Activated CD8-positive, alpha-beta memory T cell treated with anti-CD3 and anti-CD28 coated beads for 36 hours (primary cell): ENCODE measurements at regions not wholly inside any gene's neighbourhood (a gene's known extent, or its start where the extent isn't known, plus 50 kb on each side); places are given as distances from the start of the nearest gene placed in this dataset.

Experiments used
- CTCF ChIA-PET: fragments of 350-600 bp; sonication (Branson Sonifier 250); formaldehyde crosslinking; loops from one replicate; lab custom pipeline; 2021; ENCODE audit warnings: antibody characterized with exemption; lab: Charles Lee
- POLR2A ChIA-PET: fragments of 350-600 bp; sonication (Branson Sonifier 250); formaldehyde crosslinking; loops from one replicate; lab custom pipeline; 2021; ENCODE audit warnings: antibody characterized with exemption; lab: Charles Lee

DNA sequence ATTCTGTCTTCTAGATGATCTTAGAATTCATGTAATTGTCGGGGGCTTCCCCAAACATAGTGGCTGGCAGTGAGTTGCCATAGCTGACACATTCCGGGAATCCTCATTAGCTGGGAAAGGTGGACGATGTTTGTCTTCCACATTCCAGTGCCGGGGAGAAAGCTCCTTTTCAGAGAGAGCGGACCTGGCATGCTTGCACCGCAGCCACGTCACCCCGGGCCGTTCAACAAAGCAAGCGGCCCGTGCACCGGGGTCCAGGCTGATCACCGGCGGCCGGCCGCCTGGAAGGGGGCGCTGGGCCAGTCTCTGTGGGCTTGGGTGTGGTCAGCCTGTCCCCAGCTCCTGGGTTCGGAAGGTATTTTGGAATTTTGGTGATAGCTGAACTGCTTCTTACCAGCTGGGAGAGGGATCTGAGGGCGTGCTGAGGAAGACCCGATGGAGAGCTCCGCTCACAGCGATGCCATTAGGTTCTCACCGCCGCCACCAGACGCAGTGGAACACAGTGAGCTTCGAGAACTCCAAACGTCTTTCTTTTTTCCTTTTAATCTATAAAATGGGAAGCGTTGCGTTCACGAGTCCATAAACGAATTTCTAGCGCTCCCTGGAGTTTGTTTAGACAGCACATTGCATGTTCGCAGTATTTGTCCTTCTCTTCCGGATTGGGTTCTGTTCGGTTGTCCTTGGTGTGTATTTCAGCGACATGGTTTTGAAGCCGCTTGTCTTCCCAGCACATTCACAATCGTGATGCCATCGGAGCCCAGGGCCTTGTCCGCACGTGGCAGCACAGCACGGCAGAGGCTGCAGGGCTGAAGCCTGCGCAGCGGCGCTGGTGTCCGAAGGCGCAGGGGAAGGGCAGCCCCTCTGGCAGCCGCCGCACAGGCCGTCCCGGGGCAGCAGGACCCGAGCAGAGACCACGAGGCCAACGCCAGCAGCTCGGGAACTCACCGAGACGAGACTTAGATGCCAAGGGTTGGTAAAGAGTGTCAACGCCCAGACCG lies 557.6 kb downstream of the QKI start:
- CTCF ChIA-PET = no interaction called here
- POLR2A ChIA-PET = interaction anchor here (0.5 kb wide), 1 partner anchor 11 kb away, joined by 4 read pairs; no protein-coding TSS in a partner anchor

DNA sequence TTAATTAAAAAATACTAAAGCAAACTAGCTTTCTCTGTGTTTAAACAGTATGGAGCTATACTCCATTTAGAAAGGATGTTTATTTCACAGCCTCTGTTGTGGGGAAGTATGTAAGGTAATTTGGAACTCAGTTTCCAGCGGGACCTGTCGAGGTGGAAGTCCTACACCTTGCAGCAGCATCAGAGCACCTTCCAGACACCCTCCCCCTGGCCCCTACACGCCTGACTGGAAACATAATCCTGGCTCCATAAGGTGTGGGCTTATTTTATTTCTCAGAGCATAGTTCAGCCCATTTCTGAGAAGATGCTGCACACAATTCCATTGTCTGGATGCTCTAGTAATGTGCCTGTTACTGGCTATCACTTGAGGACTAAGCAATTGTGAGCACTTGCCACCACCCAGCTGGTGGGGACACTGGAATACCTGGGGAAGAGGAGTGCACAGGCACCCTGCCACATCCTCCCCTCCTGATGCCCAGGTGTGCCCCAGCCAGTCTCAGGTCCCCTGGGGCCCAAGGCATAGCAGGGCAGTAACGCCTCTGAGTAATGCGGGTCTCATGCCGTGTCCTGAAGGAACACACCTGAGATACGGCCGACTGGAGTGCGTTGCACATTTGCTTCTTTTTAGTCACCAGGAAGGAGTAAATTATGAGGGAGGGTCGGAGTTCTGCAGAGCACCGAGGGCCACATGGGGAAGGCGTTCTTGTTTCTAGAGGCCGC lies 556.5 kb downstream of the QKI start:
- CTCF ChIA-PET = no interaction called here
- POLR2A ChIA-PET = no interaction called here

DNA sequence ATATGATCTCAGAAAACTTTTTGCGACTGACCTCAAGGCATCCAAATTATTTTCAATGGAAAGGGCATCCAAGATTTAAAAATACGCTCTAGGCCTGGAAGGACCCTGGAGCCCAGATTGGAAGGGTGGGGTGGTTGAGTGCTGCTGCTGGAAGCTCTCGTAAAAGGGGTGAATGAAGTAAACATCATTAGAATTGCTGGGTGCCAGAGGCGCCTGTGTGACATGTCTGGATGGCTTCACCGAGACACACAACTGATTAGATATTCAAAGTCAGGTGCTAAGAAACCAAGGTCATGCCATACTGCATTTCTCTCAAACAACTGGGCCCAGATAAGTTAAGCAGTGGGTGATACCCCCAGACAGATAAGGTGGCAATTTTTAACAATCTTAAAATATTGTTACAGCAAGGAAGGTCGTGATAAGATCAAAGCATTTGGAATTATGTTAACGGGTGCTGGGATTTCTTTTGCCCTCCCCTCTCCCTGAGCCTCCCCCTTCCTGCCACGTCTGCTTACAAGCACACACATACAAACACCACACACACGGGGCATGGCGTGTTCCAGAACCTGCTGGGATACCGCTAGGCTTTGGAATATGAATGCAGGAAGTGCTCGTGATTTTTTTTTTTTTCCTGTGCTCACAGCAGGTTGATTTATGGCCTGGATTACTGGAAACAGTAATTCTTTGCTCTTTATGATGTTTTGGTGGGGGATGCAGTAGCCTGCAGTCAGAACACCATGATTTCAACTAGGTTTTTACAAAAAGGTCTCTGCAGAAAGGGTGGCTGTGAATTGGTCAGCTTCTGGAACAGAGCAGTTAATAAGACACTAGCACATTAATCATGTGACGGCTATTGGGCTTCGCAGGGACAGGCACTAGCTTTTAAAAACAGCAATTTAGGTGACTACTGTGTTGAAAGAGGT lies 551.2 kb downstream of the QKI start:
- POLR2A ChIA-PET = no interaction called here
- CTCF ChIA-PET = interaction anchor here (1.0 kb wide), 1 partner anchor 12 kb away, joined by 3 read pairs; no protein-coding TSS in a partner anchor

DNA sequence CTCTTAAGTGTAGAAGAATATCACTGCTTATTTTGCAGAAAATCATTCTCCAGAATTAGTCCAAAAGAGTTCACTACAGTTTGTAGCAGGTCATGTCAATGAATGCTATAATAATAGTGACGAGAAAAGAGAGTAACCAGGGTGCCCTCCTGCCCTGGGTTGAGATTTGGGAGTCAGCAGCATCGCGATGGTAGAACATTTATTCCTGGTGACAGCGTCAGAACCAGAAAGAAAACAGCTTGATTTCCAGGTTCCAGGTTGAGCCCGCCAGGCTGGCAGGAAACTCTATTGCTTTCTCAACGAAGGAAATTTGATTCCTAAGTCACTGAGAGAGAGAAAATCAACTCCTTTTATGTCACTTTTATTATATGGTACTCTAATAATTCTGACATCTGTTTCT lies 550.3 kb downstream of the QKI start:
- ChIA-PET POLR2A (no interaction called here), CTCF (no interaction called here)

DNA sequence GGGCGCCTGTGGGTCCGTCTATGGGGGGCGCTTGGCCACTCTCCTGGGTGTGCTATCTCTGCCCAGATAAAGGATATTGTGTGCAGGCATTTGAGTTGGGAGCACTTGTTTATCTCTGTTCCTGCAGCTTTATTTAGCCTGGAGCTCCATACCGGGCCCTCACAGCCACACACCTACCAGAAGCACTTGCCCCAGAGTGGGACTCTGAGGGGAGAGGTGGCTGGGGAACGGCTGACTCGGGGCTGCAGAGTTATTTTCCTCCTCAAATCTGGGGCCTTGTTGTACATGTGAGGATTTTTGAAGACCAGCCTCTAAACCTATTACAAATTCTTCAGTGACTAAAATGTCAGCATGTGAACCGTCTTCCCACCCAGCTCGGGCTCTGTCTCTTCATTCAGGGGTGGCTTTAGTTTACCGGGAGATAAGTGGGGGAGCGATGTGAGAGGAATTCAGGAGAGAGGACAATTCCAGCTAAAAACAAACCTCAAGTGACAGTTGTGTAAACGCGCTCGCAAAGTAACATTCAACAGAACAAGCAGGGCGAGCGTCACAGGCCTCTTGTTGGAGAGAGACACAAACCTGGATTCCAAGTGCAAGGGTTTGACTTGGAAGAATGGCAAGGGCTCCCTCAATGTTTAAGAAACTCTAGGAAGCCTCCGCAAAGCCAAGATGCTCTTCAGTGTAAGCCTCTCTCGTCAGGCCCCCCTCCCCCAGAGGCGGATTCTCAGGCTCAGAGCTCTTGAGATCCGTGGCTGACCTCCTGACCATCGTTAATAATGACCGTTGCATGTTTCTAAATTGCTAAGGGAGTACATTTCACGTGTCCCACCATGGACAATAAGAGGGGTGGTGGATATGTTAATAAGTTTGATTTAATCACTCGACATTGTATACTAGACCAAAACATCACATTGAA lies 548.9 kb downstream of the QKI start:
- ChIA-PET CTCF (no interaction called here), POLR2A (no interaction called here)

DNA sequence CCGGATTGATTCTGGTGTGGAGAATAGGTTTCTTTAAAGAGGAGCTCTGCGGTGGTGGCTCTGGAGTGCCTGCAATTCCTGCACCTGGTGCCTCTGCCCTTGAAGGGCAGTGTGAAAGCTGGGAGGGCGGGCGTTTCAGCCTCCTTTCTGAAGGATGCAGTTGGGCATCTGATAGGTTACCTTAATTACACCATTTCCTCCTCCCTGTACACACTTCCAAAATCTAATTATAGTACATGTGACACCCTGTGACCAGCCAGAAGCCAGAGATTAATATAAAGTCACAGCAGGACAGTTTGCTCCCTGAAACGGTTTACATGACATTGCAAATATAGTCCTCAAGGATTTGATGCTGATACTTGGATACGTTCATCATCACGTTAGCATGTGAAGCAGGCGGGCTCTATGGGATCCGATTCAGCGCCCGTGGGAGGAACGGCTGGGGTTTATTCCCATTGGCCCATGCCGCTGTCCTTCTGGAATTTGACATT lies 548.2 kb downstream of the QKI start:
- CTCF ChIA-PET = no interaction called here
- POLR2A ChIA-PET = no interaction called here

DNA sequence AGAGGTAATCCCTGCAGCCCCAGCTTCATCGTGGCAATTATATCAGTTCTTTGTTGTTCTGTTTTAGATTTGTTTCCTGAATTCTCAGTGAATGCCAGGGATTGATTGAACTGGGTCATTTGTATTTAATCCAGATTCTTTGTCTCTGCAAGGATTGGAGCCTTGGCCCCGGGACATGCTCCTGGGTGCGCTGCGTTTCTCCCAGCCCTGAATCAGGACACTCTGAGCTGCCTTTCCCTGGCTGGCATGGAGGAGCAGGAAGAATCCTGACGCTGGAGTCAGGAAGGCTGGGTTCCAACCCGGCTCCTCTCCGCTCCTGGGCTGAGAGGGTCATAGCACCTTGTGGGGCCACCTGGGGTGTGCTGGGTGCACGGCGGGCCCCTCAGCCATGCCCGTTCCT lies 545.6 kb downstream of the QKI start:
- CTCF ChIA-PET = no interaction called here

DNA sequence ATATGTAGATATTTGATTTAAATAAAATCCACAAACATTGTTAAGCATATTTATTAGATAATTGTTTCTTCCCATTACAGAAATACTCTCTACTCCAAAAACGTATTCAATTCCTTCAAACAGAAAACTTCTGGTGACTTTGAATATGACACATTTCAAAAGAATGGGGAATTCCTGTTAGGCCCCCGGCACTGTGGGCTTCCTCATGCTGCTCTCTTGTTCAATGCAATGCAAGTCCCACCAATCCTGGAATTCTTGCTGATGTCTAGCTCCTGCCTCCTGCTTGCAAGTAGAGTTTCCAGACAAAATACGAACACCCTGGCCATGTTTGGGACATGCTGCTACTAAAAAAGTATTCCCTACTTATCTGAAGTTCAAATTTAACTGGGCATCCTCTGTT lies 544.1 kb downstream of the QKI start:
- POLR2A ChIA-PET = no interaction called here
- CTCF ChIA-PET = no interaction called here

More for the DNA sequence above, 545.6 kb downstream of the QKI start:
- POLR2A ChIA-PET = no interaction called here

DNA sequence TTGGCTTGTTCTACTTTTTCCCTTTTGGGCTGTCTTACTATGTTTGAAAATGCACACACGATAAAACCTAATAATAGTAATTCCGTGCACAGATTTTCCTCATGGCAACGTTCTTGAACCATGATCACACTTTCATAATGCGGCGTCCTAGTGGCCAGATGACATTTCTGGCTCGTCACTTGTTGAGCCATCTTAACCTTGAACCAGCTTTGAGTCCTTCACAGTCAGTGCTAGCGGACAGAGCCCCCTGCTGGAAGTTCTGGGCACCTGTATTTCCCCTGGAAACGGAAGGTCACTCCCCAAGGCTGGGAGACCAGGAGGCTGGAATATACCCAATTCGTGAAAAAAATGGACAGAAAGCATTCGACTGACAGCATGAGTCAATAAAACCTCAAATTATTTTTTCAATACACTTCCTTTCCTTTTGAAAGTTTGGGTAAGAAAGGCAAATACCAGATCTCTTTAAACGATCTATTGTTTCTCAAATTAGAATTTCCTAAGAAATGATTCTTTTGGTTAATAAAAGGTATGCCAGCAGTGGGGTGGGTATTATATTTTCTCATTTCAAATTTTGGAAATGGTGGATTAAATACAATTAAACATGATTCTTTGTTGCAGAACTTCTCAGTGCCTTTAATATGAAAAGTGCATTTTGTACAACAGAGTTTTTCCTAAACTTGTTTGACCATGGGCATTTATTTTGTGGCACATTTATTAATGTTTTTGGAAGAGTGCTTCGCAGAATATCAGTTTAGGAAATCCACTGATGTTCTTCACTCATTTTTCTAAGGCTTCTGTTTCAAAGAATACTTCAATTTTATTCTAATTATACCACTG lies 542.3 kb downstream of the QKI start:
- ChIA-PET CTCF (no interaction called here), POLR2A (no interaction called here)

DNA sequence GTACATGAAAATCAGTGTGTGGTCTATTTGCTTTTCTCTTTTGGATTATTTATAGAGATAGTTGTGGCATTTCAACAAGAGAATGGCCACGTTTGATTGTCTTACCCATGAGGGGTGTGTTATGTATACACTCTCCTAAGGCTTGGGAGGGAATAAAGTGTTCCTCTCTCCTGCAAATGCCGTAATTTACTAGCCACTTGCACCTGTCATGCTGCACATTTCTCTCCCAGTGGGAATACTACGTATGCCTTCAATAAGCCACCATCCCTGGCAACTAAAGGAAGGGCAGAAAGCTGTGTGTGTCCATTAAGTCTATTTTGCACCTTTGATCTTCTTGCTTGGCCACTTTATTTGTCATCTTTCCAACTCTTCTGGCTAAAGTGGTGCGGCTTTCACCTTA lies 541.2 kb downstream of the QKI start:
- ChIA-PET CTCF (no interaction called here), POLR2A (no interaction called here)

DNA sequence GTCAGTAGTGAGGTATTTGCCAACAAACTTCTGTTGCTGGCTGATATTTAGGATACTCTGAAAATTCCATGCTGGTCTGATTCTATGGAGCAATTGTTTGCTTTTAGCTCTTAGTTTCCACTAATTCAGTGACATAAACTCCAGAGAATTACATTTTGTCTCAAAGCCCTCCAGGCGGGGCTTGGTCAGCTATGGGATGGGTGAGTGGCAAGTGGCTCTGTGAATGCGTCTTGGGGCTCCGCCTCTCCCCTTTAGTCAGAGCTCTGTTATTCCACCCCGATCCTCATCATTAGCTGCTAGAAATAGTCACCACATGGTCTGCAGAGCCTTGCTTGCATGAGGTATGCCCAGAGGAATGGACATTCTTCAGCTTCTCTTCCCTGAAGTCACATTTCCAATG lies 540.6 kb downstream of the QKI start:
- POLR2A ChIA-PET = no interaction called here
- CTCF ChIA-PET = no interaction called here

DNA sequence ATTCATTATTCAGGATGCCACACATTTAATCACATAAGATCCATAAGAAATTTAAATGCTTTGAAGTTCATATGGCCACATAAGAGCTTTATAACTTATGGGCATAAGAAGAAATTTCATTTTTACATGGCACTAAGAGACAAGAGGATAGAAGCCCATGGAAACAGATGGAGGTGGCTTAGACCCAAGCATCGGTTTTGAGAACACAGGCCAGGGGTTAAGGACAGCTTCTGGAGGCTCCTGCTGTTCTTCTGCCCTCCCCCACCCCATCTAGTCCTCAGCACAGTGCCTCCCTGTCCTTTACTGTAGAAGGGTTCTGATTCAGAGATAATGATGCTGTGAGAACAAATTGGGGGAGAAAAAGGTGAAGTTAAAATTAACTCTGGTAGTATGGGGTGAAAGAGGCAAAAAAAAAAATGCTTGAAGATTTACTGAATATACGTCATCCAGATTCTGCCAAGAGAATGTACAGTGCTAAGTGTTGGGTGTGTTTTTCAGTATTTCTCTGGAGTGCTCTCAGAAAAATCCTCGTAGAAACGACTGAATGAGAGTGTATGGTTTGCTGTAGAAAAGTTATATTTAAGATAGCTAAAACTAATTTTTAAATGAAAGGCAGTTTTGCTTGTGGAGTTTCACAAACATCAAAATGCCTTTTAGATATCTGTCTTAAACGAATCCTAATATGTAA lies 539.7 kb downstream of the QKI start:
- ChIA-PET POLR2A (no interaction called here), CTCF (interaction anchor here (0.9 kb wide), 1 partner anchor 12 kb away, joined by 3 read pairs; no protein-coding TSS in a partner anchor)

DNA sequence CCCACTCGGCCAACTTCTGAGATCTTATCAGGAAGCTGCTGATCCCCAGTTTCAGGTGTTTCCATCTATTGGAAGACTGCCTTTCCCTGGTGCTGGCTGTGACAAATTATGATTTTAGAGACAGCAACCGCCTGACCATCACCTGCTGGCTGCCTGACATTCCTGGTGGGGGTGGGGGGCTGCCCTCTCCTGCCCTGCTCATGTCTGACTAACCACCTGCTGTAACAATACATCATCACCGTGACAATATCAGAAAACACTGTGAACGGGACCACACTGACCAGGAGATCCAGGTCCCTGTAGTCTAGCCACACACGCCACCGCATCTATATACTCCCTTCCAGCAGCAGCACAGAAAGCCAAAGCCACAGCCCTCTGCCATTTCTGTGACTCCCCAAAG lies 537.5 kb downstream of the QKI start:
- CTCF ChIA-PET = no interaction called here
- POLR2A ChIA-PET = no interaction called here

DNA sequence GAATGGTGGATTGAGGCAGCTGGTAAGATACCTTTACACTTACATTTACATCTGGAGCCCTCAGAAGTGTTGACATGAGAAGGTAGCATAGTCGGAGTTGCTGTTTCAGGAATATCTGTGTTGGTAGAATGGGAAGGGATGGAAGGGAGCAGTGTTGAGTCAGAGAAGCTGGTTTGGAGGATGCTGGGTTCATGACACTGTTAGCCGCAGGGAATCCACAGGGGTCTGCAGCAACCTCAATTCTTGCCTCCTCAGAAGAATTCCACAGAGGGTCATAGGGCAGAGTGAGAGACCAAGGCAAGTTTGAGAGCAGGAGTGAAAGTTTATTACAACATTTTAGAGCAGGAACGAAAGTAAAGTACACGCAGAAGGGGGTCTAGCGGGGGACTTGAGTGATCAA lies 536.8 kb downstream of the QKI start:
- POLR2A ChIA-PET = no interaction called here
- CTCF ChIA-PET = no interaction called here

DNA sequence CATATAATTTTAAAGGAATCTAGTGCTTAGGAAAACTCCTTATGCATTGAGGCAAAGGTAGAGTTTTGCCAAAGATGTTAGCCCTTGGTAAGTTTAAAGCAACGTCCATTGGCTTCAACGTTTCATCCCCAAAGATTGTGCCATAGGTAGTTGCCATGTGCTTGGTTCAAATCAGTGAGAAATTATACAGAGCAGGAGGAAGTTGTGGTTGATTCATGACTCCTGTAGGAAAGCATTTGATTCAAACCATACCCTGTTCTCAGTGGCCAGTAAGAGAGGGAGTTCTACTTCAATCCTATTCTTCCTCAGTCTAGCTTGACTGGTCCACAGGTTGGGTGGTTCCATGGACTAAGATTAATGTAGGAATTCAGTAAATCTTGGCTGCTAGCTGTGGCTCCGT lies 535.6 kb downstream of the QKI start:
- CTCF ChIA-PET = no interaction called here
- POLR2A ChIA-PET = no interaction called here

DNA sequence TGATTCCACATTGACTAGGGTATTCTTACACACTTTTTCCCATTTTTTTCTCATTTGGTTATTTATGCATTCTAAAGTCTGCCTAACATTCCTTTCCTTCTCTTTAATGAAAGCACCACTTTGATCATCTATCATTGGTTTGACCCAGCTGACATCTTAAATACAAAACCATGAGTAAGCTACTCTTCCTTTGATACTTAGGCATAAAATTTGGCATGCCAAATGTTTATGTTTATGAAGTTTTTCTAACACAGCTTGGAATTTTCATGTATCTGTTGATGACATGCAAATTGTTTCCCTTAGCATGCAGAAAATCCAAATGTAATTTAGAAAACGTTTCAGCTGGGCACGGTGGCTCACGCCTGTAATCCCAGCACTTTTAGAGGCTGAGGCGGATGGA lies 534.9 kb downstream of the QKI start:
- CTCF ChIA-PET = no interaction called here
- POLR2A ChIA-PET = no interaction called here

DNA sequence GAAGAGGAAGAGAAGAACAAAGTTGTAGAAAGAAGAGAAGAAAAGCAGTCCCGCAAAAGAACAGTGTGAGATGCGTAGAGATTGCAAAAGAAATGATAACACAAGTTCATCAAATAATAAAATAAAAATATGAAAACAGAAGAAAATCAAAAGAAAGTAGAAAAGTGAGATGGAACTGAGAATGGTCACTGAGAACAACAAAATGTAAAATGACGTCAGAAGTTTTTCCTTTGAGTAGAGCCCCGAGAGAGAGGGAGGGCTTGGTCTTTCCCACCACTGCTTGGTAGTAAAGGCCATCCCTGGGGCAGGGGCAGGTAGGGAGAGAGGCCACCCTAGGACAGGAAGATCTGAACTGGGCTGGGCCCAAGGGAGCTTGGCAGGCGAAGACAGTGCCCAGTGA lies 533.7 kb downstream of the QKI start:
- ChIA-PET CTCF (no interaction called here), POLR2A (no interaction called here)
